Immature natural killer cell (primary cell): ENCODE measurements at regions not wholly inside any gene's neighbourhood (a gene's known extent, or its start where the extent isn't known, plus 50 kb on each side); places are given as distances from the start of the nearest gene placed in this dataset.

Experiments
- DNase-seq, 3 donors: peaks; one replicate each; pipeline ENCODE4 v3.0.0; 2022; ENCODE audit warnings: mixed read lengths in 1 of 3
- H3K27ac Mint-ChIP-seq, 6 donors: one replicate each; pipeline ENCODE4 v1.8.0; 2020; ENCODE audit warnings: mixed read lengths in 6 of 6, mild to moderate bottlenecking in 5 of 6, inconsistent platforms in 4 of 6, moderate library complexity in 3 of 6
- H3K27me3 Mint-ChIP-seq, 3 donors: one replicate each; pipeline ENCODE4 v1.8.0; 2020 to 2021; ENCODE audit warnings: low read depth in 3 of 3, mild to moderate bottlenecking in 3 of 3, mixed read lengths in 3 of 3, moderate library complexity in 3 of 3, inconsistent platforms in 1 of 3
- H3K36me3 Mint-ChIP-seq, 3 donors: one replicate each; pipeline ENCODE4 v1.8.0; 2020; ENCODE audit warnings: mixed read lengths in 3 of 3, inconsistent platforms in 2 of 3, mild to moderate bottlenecking in 2 of 3
- H3K4me1 Mint-ChIP-seq, 2 donors: one replicate each; pipeline ENCODE4 v1.8.0; 2020; ENCODE audit warnings: inconsistent platforms in 2 of 2, mild to moderate bottlenecking in 2 of 2, mixed read lengths in 2 of 2, moderate library complexity in 1 of 2
- H3K4me3 Mint-ChIP-seq, 5 donors: one replicate each; pipeline ENCODE4 v1.8.0; 2020; ENCODE audit warnings: mild to moderate bottlenecking in 5 of 5, mixed read lengths in 5 of 5, inconsistent platforms in 3 of 5, moderate library complexity in 3 of 5
- H3K9me3 Mint-ChIP-seq, 6 donors: one replicate each; pipeline ENCODE4 v1.8.0; 2020; ENCODE audit warnings: mild to moderate bottlenecking in 6 of 6, mixed read lengths in 6 of 6, inconsistent platforms in 4 of 6, moderate library complexity in 3 of 6

GRCh38 chr2:9118383-9118960 lies 88.1 kb upstream of the ASAP2 start:
- Mint-ChIP-seq H3K4me1 (no peaks in the 10 kb centered on the region), H3K27me3 (peaks cover 0 to 11% (median 9%) of the 10 kb centered on the region in 3 donors), H3K27ac (no peak overlapping the region), H3K36me3 (no peaks in the 10 kb centered on the region), H3K9me3 (no peaks in the 10 kb centered on the region), H3K4me3 (no peak overlapping the region)
- no peak for DNase-seq

- no peak overlapping the region for H3K27ac Mint-ChIP-seq
Measured at GRCh38 chr2:9115229-9115628, 91.4 kb upstream of the ASAP2 start.

GRCh38 chr2:9114458-9114857 lies 92.2 kb upstream of the ASAP2 start:
- no peak overlapping the region for H3K27ac Mint-ChIP-seq
- DNase-seq: no peak
- no peak overlapping the region for H3K4me3 Mint-ChIP-seq
- peaks cover 0 to 7% (median 4%) of the 10 kb centered on the region in 3 donors for H3K27me3 Mint-ChIP-seq
- no peaks in the 10 kb centered on the region for H3K9me3 Mint-ChIP-seq
- H3K4me1 Mint-ChIP-seq: no peaks in the 10 kb centered on the region
- no peaks in the 10 kb centered on the region for H3K36me3 Mint-ChIP-seq

More at GRCh38 chr2:9115229-9115628, 91.4 kb upstream of the ASAP2 start:
- DNase-seq: no peak
- no peaks in the 10 kb centered on the region for H3K9me3 Mint-ChIP-seq
- H3K4me3 Mint-ChIP-seq: no peak overlapping the region
- H3K36me3 Mint-ChIP-seq: no peaks in the 10 kb centered on the region
- no peaks in the 10 kb centered on the region for H3K4me1 Mint-ChIP-seq
- peaks cover 0 to 7% (median 4%) of the 10 kb centered on the region in 3 donors for H3K27me3 Mint-ChIP-seq

GRCh38 chr2:9113916-9114315 lies 92.7 kb upstream of the ASAP2 start:
- H3K36me3 Mint-ChIP-seq: no peaks in the 10 kb centered on the region
- H3K27ac Mint-ChIP-seq: no peak overlapping the region
- no peak for DNase-seq
- H3K4me3 Mint-ChIP-seq: no peak overlapping the region
- no peaks in the 10 kb centered on the region for H3K9me3 Mint-ChIP-seq
- H3K27me3 Mint-ChIP-seq: peaks cover 0 to 7% (median 4%) of the 10 kb centered on the region in 3 donors
- no peaks in the 10 kb centered on the region for H3K4me1 Mint-ChIP-seq

- Mint-ChIP-seq H3K9me3 (no peaks in the 10 kb centered on the region), H3K27ac (no peak overlapping the region), H3K27me3 (peaks cover 0 to 7% (median 2%) of the 10 kb centered on the region in 3 donors), H3K4me1 (no peaks in the 10 kb centered on the region), H3K36me3 (no peaks in the 10 kb centered on the region), H3K4me3 (no peak overlapping the region)
- DNase-seq: no peak
Measured at GRCh38 chr2:9113262-9113661, 93.3 kb upstream of the ASAP2 start.

GRCh38 chr2:9112079-9112721 lies 94.4 kb upstream of the ASAP2 start:
- no peak for DNase-seq
- H3K36me3 Mint-ChIP-seq: no peaks in the 10 kb centered on the region
- no peak overlapping the region for H3K27ac Mint-ChIP-seq
- H3K27me3 Mint-ChIP-seq: peaks cover 0 to 7% (median 0%) of the 10 kb centered on the region in 3 donors
- no peaks in the 10 kb centered on the region for H3K4me1 Mint-ChIP-seq
- H3K4me3 Mint-ChIP-seq: no peak overlapping the region
- H3K9me3 Mint-ChIP-seq: no peaks in the 10 kb centered on the region

GRCh38 chr2:9110893-9111569 lies 95.6 kb upstream of the ASAP2 start:
- no peak overlapping the region for H3K27ac Mint-ChIP-seq
- no peaks in the 10 kb centered on the region for H3K36me3 Mint-ChIP-seq
- no peak overlapping the region for H3K4me3 Mint-ChIP-seq

GRCh38 chr2:9110346-9110884 lies 96.2 kb upstream of the ASAP2 start:
- Mint-ChIP-seq H3K27ac (no peak overlapping the region), H3K4me1 (no peaks in the 10 kb centered on the region), H3K27me3 (no peaks in the 10 kb centered on the region), H3K9me3 (no peaks in the 10 kb centered on the region), H3K36me3 (no peaks in the 10 kb centered on the region), H3K4me3 (no peak overlapping the region)
- no peak for DNase-seq

More at GRCh38 chr2:9110893-9111569, 95.6 kb upstream of the ASAP2 start:
- H3K4me1 Mint-ChIP-seq: no peaks in the 10 kb centered on the region
- DNase-seq: no peak
- H3K9me3 Mint-ChIP-seq: no peaks in the 10 kb centered on the region
- H3K27me3 Mint-ChIP-seq: no peaks in the 10 kb centered on the region

GRCh38 chr2:9109871-9110270 lies 96.7 kb upstream of the ASAP2 start:
- no peaks in the 10 kb centered on the region for H3K27me3 Mint-ChIP-seq
- DNase-seq: no peak
- H3K36me3 Mint-ChIP-seq: no peaks in the 10 kb centered on the region
- no peaks in the 10 kb centered on the region for H3K9me3 Mint-ChIP-seq
- H3K27ac Mint-ChIP-seq: no peak overlapping the region
- no peak overlapping the region for H3K4me3 Mint-ChIP-seq
- no peaks in the 10 kb centered on the region for H3K4me1 Mint-ChIP-seq

- Mint-ChIP-seq H3K27ac (no peak overlapping the region), H3K9me3 (no peaks in the 10 kb centered on the region), H3K36me3 (no peaks in the 10 kb centered on the region), H3K4me1 (peaks cover 0 to under 1% of the 10 kb centered on the region in 2 donors), H3K4me3 (no peak overlapping the region), H3K27me3 (peaks cover 0 to under 1% (median under 1%) of the 10 kb centered on the region in 3 donors)
- no peak for DNase-seq
Measured at GRCh38 chr2:9108210-9108967, 98.2 kb upstream of the ASAP2 start.

- H3K4me3 Mint-ChIP-seq: no peak overlapping the region
- no peak overlapping the region for H3K27ac Mint-ChIP-seq
- no peak for DNase-seq
- peaks cover 4 to 7% of the 10 kb centered on the region in 2 donors for H3K4me1 Mint-ChIP-seq
- peaks cover 0 to 3% (median 2%) of the 10 kb centered on the region in 3 donors for H3K27me3 Mint-ChIP-seq
- H3K9me3 Mint-ChIP-seq: no peaks in the 10 kb centered on the region
- H3K36me3 Mint-ChIP-seq: no peaks in the 10 kb centered on the region
Measured at GRCh38 chr2:9107168-9108025, 99.2 kb upstream of the ASAP2 start.

GRCh38 chr2:9106338-9107167 lies 100.1 kb upstream of the ASAP2 start:
- H3K4me3 Mint-ChIP-seq: no peak overlapping the region
- DNase-seq: no peak
- H3K9me3 Mint-ChIP-seq: no peaks in the 10 kb centered on the region
- H3K36me3 Mint-ChIP-seq: no peaks in the 10 kb centered on the region
- H3K27me3 Mint-ChIP-seq: peaks cover 0 to 3% (median 2%) of the 10 kb centered on the region in 3 donors
- no peak overlapping the region for H3K27ac Mint-ChIP-seq
- H3K4me1 Mint-ChIP-seq: peaks cover 4 to 7% of the 10 kb centered on the region in 2 donors
